ENCODE measurements at regions not wholly inside any gene's neighbourhood (a gene's known extent, or its start where the extent isn't known, plus 50 kb on each side); places are given as distances from the start of the nearest gene placed in this dataset.

DNA sequence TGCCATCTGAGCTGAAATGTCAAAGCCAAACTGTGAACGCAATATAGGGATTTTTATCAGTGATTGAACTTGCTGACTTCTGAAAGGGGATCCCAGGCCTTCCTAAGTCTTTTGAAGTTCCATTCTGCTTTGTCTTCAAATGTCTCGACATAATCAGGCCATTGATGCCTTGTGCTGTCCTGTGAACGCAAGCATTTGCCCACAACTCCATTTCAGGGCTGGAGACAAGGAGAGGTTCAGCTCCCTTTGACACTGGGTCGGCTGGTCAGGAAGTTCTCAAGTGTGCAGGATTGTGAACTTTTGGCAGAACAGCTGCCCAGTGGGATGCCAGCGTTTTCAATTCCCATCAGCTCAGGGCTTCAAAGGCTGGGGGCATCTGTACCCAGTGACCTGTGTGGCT is 345.3 kb downstream of the NUAK1 start:
- no peak for TF ChIP-seq CTCF (conservative IDR thresholded peaks at IDR 0.05)
- H3K27ac ChIP-seq: no peak overlapping the region

DNA sequence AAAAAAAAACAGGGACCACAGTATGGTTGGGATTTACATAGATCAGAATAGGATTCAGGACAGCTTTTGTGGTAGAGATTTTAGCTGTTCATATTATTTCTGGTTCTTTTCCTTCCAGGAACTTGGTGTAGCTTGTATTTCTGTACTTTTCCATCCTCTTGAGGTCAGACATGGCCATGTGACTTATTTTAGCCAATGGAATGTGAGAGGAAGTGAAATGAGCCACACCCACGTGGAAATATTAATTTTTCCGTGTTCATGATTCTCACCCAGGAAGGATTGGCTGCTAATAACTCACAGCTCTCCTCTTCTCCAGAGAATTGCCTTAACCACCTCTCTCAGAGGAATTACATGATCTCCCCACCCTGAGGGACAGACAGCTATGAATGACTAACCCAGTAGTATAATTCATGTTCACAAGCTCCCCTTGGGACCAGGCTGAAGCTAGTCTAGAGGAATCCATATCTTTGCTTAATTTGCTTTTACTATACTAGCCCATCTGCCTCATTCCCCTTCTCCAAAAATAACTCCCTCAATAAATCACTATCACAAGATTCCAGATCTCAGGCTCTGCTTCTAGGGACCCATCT is 340.4 kb downstream of the NUAK1 start:
- TF ChIP-seq CTCF (conservative IDR thresholded peaks at IDR 0.05): no peak
- no peak overlapping the region for H3K27ac ChIP-seq

DNA sequence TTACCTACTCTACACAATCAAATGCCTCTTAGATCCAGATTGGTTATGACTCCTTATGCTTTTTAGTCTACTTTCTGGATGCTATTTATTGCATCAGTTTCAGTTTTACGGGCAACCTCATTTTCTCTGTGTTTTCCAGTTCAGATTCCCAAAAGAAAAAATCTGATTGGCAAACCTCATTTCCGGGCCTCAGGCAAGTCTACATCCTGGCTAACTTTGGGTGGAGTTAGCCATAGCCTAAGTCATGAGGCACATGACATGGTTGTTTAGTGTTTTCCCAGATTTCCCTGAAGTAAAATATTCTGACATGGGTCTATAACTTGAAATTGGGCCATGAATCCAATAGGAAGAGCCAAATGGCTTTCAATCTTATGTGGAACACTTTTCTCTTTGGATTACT is 339.7 kb downstream of the NUAK1 start:
- no peak for TF ChIP-seq CTCF (conservative IDR thresholded peaks at IDR 0.05)
- H3K27ac ChIP-seq: no peak overlapping the region

DNA sequence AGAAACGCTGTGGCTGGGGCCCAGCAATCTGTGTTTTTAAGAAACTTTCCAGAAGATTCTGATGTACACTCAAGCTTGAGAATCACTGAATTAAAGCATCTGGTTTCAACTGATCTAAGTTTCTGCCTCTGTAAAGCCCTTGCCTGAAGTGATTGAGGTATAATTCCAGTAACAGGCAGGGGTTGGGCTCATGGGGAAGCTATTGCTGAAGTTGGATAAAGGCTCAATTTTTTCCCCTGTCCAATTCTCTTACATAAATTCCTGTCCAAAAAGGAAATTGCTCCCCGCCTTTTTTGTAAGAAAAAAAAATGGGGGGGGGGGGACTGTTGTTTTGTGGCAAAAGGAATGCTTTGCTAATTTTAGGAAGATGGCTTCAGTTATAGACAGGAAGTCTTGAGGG is 337.4 kb downstream of the NUAK1 start:
- no peak overlapping the region for H3K27ac ChIP-seq
- no peak for TF ChIP-seq CTCF (conservative IDR thresholded peaks at IDR 0.05)

DNA sequence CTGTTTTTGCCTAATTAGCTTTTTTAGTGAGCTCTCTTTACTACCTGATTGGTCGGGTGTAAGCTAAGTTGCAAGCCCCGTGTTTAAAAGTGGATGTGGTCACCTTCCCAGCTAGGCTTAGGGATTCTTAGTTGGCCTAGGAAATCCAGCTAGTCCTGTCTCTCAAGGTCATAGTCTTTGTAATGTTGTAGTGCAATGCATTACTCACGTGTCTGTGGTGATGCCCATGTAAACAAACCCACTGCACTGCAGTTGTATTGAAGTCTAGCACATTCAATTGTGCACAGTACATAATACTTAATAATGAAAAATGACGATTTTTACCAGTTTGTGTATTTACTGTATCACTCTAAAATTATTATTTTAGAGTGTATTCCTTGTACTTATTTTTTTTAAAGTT is 335.5 kb downstream of the NUAK1 start:
- TF ChIP-seq CTCF (conservative IDR thresholded peaks at IDR 0.05): no peak
- no peak overlapping the region for H3K27ac ChIP-seq

DNA sequence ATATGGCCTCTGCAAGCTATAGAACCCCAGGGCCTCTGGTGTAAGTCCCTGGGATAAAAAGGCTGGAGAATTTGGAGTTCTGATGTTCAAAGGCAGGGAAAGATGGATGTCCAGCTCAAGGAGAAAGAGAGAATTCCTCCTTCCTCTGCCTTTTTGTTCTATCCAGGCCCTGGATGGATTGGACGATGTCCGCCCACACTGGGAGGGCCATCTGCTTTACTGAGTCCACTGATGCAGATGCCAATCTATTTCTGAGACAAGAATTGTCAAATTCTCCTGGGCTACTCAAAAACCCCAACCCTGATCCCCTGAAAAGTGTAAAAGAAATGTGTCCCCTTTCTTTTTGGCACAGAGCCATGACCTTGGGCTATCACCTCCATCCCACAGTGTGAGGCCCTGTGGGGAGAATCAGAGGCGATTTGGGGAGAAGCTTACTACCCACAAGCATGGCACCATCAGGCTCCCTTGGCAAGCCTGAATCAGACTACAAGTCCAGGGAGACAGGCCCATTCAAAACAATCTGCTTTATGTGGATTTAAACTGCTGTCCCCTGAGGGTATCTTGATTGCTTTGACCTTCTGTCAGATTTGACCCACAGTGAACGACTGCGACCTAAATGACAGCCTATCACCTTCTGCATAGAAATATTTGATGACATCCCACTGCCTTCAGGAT is 334.0 kb downstream of the NUAK1 start:
- no peak overlapping the region for H3K27ac ChIP-seq
- no peak for TF ChIP-seq CTCF (conservative IDR thresholded peaks at IDR 0.05)

GRCh38 chr12:105805730-105806399 is 332.9 kb downstream of the NUAK1 start:
- TF ChIP-seq CTCF (conservative IDR thresholded peaks at IDR 0.05): no peak
- H3K27ac ChIP-seq: no peak overlapping the region

Measured in VCaP (cell line).